GM23338 (cell line): ENCODE measurements at regions not wholly inside any gene's neighbourhood (a gene's known extent, or its start where the extent isn't known, plus 50 kb on each side); places are given as distances from the start of the nearest gene placed in this dataset.

Experiments
- ZNF331 ChIP-seq: fragments of 250-450 bp; sonication (Bioruptor Pico); IDR thresholded peaks from 2 replicates; pipeline ENCODE4 v1.5.0; 2020; ENCODE audit warnings: low read depth, mild to moderate bottlenecking, moderate library complexity
- TF ChIP-seq, protein P1 (sequence below), 2 experiments: fragments of 200-600 bp in 1 of 2; sonication (generic) in 1 of 2; conservative IDR thresholded peaks; 2 replicates each; pipeline versions ENCODE4 v1.5.1 to v1.6.1; 2016 to 2017; ENCODE audit warnings: antibody characterized with exemption in 2 of 2, low read depth in 2 of 2, mild to moderate bottlenecking in 2 of 2, moderate library complexity in 1 of 2

GRCh38 chr5:8394965-8395364 is 526.0 kb downstream of the MTRR start:
- TF ChIP-seq, protein P1, sequence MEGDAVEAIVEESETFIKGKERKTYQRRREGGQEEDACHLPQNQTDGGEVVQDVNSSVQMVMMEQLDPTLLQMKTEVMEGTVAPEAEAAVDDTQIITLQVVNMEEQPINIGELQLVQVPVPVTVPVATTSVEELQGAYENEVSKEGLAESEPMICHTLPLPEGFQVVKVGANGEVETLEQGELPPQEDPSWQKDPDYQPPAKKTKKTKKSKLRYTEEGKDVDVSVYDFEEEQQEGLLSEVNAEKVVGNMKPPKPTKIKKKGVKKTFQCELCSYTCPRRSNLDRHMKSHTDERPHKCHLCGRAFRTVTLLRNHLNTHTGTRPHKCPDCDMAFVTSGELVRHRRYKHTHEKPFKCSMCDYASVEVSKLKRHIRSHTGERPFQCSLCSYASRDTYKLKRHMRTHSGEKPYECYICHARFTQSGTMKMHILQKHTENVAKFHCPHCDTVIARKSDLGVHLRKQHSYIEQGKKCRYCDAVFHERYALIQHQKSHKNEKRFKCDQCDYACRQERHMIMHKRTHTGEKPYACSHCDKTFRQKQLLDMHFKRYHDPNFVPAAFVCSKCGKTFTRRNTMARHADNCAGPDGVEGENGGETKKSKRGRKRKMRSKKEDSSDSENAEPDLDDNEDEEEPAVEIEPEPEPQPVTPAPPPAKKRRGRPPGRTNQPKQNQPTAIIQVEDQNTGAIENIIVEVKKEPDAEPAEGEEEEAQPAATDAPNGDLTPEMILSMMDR (conservative IDR thresholded peaks at IDR 0.05; ENCODE audit: low read depth in 2 of 2): peak; percentile 57 to 60
- no peak for TF ChIP-seq ZNF331 (CRISPR knock-in tag)
